Endodermal cell (in vitro differentiated cells): ENCODE measurements at regions not wholly inside any gene's neighbourhood (a gene's known extent, or its start where the extent isn't known, plus 50 kb on each side); places are given as distances from the start of the nearest gene placed in this dataset.
A peak's percentile ranks its signal among the peaks of the same experiment; 100 is the strongest.
"Not testable (repeated sequence)": the region's sequence is repeated elsewhere in the genome, so short reads cannot be mapped to it uniquely, and the experiment has no call there.

Source experiments
- DNase-seq: peaks from one replicate; pipeline ENCODE4 v3.0.0-alpha.2; 2017
- H3K27ac ChIP-seq: 2 replicates; pipeline ENCODE4 v1.5.1; 2013; ENCODE audit warnings: mild to moderate bottlenecking, low read depth, low read length, moderate library complexity
- H3K27me3 ChIP-seq: 2 replicates; pipeline ENCODE4 v1.6.1; 2013; ENCODE audit warnings: mild to moderate bottlenecking, low read length, moderate library complexity; ENCODE audit not compliant: insufficient read depth, control insufficient read depth, poor library complexity, severe bottlenecking
- H3K36me3 ChIP-seq: 2 replicates; pipeline ENCODE4 v1.7.0; 2013; ENCODE audit warnings: mild to moderate bottlenecking, low read length, moderate library complexity; ENCODE audit not compliant: control insufficient read depth, insufficient read depth
- H3K4me1 ChIP-seq: one replicate; pipeline ENCODE4 v1.7.0; 2013; ENCODE audit warnings: low read length; ENCODE audit not compliant: control insufficient read depth, insufficient read depth
- H3K4me3 ChIP-seq: 2 replicates; pipeline ENCODE4 v1.5.1; 2013; ENCODE audit warnings: mild to moderate bottlenecking, low read length, moderate library complexity
- H3K9ac ChIP-seq: 2 replicates; pipeline ENCODE4 v1.6.1; 2013; ENCODE audit warnings: mild to moderate bottlenecking, low read length, moderate library complexity; ENCODE audit not compliant: poor library complexity, severe bottlenecking; ENCODE audit errors: extremely low read depth
- H3K9me3 ChIP-seq: 2 replicates; pipeline ENCODE4 v1.6.1; 2013; ENCODE audit warnings: mild to moderate bottlenecking, low read length, moderate library complexity; ENCODE audit not compliant: control insufficient read depth
- H3K27ac Mint-ChIP-seq: 2 replicates; pipeline ENCODE4 v1.8.0; 2020; ENCODE audit warnings: mixed read lengths
- H3K27me3 Mint-ChIP-seq: 2 replicates; pipeline ENCODE4 v1.8.0; 2021; ENCODE audit warnings: mild to moderate bottlenecking, mixed read lengths; ENCODE audit not compliant: insufficient read depth
- H3K36me3 Mint-ChIP-seq: 2 replicates; pipeline ENCODE4 v1.8.0; 2020; ENCODE audit warnings: low read depth, mixed read lengths
- H3K4me1 Mint-ChIP-seq: 2 replicates; pipeline ENCODE4 v1.8.0; 2020; ENCODE audit warnings: mixed read lengths
- H3K4me3 Mint-ChIP-seq: 2 replicates; pipeline ENCODE4 v1.8.0; 2020; ENCODE audit warnings: mild to moderate bottlenecking, moderate library complexity, mixed read lengths
- H3K9me3 Mint-ChIP-seq: 2 replicates; pipeline ENCODE4 v1.8.0; 2020; ENCODE audit warnings: mild to moderate bottlenecking, mixed read lengths
- WGBS, 2 experiments: methylation state at CpG; one replicate each; pipeline versions ENCODE4 v1.1.5 to v1.1.7; 2013; ENCODE audit warnings: missing lambda C conversion rate in 2 of 2, mixed read lengths in 1 of 2; ENCODE audit not compliant: insufficient coverage in 1 of 2, insufficient read length in 1 of 2; 5-methylcytosine and 5-hydroxymethylcytosine counted together
- TF ChIP-seq, protein P1 (sequence below): fragments of 200-600 bp; sonication (generic); conservative IDR thresholded peaks from 2 replicates; pipeline ENCODE4 v1.5.0; 2021; ENCODE audit warnings: antibody characterized with exemption, mild to moderate bottlenecking

DNA sequence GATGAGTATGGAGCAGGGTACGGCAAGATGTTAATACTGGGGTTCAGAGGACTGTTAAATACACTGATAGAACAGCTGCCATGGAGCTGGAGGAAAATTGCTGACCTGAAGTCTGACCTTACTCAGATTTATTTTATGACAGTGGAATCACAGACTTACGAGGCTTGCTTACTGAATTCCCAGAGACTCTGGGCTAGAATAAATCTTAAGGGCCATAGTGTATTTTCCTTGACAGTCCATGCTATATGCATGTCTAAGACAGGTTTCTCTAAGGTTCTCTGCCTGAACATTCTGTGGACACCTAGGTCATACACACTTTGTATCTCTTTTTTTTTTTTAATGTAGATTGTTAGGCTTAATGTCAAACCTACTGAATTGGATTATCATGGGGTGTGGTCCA, 633.2 kb upstream of the ACTRT1 start:
- no peak overlapping the region for H3K27ac ChIP-seq
- H3K4me1 ChIP-seq, result no peaks in the 10 kb centered on the region
- no peak overlapping the region for H3K27ac Mint-ChIP-seq
- DNase-seq, result no peak
- H3K4me1 Mint-ChIP-seq, result peaks cover 12% of the 10 kb centered on the region
- no peaks in the 10 kb centered on the region for H3K27me3 ChIP-seq
- H3K36me3 ChIP-seq, result no peaks in the 10 kb centered on the region
- no peak overlapping the region for H3K4me3 Mint-ChIP-seq
- 89 to 91% methylated on average over 1 to 2 of the region's 2 CpGs for WGBS, 2 experiments
- TF ChIP-seq, protein P1, sequence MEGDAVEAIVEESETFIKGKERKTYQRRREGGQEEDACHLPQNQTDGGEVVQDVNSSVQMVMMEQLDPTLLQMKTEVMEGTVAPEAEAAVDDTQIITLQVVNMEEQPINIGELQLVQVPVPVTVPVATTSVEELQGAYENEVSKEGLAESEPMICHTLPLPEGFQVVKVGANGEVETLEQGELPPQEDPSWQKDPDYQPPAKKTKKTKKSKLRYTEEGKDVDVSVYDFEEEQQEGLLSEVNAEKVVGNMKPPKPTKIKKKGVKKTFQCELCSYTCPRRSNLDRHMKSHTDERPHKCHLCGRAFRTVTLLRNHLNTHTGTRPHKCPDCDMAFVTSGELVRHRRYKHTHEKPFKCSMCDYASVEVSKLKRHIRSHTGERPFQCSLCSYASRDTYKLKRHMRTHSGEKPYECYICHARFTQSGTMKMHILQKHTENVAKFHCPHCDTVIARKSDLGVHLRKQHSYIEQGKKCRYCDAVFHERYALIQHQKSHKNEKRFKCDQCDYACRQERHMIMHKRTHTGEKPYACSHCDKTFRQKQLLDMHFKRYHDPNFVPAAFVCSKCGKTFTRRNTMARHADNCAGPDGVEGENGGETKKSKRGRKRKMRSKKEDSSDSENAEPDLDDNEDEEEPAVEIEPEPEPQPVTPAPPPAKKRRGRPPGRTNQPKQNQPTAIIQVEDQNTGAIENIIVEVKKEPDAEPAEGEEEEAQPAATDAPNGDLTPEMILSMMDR, result no peak
- peaks cover 4% of the 10 kb centered on the region for H3K9me3 Mint-ChIP-seq
- no peaks in the 10 kb centered on the region for H3K36me3 Mint-ChIP-seq
- no peak overlapping the region for H3K4me3 ChIP-seq
- H3K9me3 ChIP-seq, result no peaks in the 10 kb centered on the region
- H3K9ac ChIP-seq, result no peak overlapping the region
- no peaks in the 10 kb centered on the region for H3K27me3 Mint-ChIP-seq

DNA sequence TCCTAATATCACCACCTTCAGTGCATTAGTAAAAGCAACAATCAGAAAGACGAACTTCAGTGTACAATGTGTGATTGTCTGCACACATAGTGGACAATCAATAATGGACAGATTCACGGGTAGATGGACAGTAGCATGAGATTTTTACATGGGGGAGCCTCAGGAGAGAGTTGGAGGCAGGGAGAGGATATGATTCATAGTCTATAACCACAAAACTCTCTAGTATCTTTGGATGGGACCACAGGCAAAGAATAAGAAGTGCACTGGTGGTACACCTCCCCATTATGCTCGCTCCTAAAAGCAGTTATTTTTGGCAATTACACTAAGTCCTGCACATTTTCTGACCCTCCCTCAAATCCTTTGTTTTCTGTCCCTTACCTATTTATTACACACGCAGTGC, 624.4 kb upstream of the ACTRT1 start:
- no peaks in the 10 kb centered on the region for H3K36me3 ChIP-seq
- Mint-ChIP-seq H3K27ac (no peak overlapping the region), H3K27me3 (peaks cover 2% of the 10 kb centered on the region), H3K9me3 (peaks cover 37% of the 10 kb centered on the region), H3K4me3 (no peak overlapping the region), H3K4me1 (peaks cover 5% of the 10 kb centered on the region), H3K36me3 (peaks cover 7% of the 10 kb centered on the region)
- H3K27me3 ChIP-seq, result no peaks in the 10 kb centered on the region
- no peak overlapping the region for H3K4me3 ChIP-seq
- no peak for DNase-seq
- H3K27ac ChIP-seq, result no peak overlapping the region
- 87 to 90% methylated on average over 2 to 4 of the region's 4 CpGs for WGBS, 2 experiments
- no peaks in the 10 kb centered on the region for H3K9me3 ChIP-seq
- H3K4me1 ChIP-seq, result no peaks in the 10 kb centered on the region
- TF ChIP-seq, protein P1, result no peak
- H3K9ac ChIP-seq, result no peak overlapping the region

DNA sequence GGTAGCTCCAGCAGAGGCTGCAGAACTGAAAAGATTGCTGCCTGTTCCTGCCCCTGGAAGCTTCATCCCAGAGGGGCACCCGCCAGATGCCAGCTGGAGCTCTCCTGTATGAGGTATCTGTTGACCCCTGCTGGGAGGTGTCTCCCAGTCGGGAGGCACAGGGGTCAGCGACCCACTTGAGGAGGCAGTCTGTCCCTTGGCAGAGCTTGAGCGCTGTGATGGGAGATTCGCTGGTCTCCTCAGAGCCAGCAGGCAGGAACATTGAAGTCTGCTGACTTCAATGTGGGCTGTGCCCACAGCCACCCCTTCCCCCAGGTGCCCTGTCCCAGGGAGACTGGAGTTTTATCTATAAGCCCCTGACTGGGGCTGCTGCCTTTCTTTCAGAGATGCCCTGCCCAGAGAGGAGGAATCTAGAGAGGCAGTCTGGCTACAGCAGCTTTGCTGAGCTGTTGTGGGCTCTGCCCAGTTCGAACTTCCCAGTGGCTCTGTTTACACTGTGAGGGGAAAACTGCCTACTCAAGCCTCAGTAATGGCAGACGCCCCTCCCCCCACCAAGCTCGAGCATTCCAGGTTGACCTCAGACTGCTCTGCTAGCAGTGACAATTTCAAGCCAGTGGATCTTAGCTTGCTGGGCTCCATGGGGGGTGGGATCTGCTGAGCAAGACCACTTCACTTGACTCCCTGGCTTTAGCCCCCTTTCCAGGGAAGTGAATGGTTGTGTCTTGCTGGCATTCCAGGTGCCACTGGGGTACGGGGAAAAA, 622.3 kb upstream of the ACTRT1 start:
- not testable (repeated sequence) for H3K4me3 Mint-ChIP-seq, H3K36me3 ChIP-seq, H3K27me3 Mint-ChIP-seq, H3K9ac ChIP-seq, H3K36me3 Mint-ChIP-seq, H3K27me3 ChIP-seq, H3K4me3 ChIP-seq, H3K4me1 ChIP-seq, H3K27ac ChIP-seq, H3K9me3 ChIP-seq, H3K4me1 Mint-ChIP-seq, H3K27ac Mint-ChIP-seq
- DNase-seq, result peak; percentile 54
- peaks cover 57% of the 10 kb centered on the region for H3K9me3 Mint-ChIP-seq
- WGBS, 2 experiments, result 77 to 100% methylated on average over 2 to 9 of the region's 9 CpGs
